IMR-90 (cell line): ENCODE measurements at regions not wholly inside any gene's neighbourhood (a gene's known extent, or its start where the extent isn't known, plus 50 kb on each side); places are given as distances from the start of the nearest gene placed in this dataset.
"Not testable (repeated sequence)": the region's sequence is repeated elsewhere in the genome, so short reads cannot be mapped to it uniquely, and the experiment has no call there.

ENCODE experiments used
- ATAC-seq: fragments of 200-7000 bp; cut with Tn5 transposase; 2 replicates; pipeline ENCODE4 v1.9.1; 2020; ENCODE audit warnings: low read depth, mild to moderate bottlenecking, moderate library complexity
- BruUV-seq: library from RNA; stranded (reverse); fragments of 400-500 nt; replicated peaks from 2 replicates; lab custom pipeline; 2021; lab: Mats Ljungman, UMichigan
- CTCF ChIA-PET: fragments of 300-600 bp; formaldehyde crosslinking; extraction: SDS; loops from one replicate; lab custom pipeline; 2021; ENCODE audit warnings: antibody characterized with exemption; lab: Yijun Ruan, JAX
- POLR2A ChIA-PET: fragments of 300-600 bp; sonication (Branson Sonifier 250); formaldehyde crosslinking; loops from one replicate; lab custom pipeline; 2022; ENCODE audit warnings: antibody characterized with exemption; ENCODE audit not compliant: unreplicated experiment; lab: Charles Lee
- DNase-seq: peaks from one replicate; pipeline ENCODE4 v3.0.0; 2013
- H2AFZ ChIP-seq: replicated peaks from 2 replicates; pipeline ENCODE3; 2013; ENCODE audit warnings: low read length, mild to moderate bottlenecking; ENCODE audit not compliant: poor library complexity
- H2AK5ac ChIP-seq: 2 replicates; pipeline ENCODE4 v1.6.1; 2013; ENCODE audit warnings: low read depth, low read length, inconsistent platforms
- H2AK9ac ChIP-seq: replicated peaks from 2 replicates; pipeline ENCODE3; 2013; ENCODE audit warnings: mild to moderate bottlenecking, low read depth, low read length, moderate library complexity; ENCODE audit not compliant: poor library complexity
- H2BK120ac ChIP-seq: 2 replicates; pipeline ENCODE4 v1.6.1; 2013; ENCODE audit warnings: low read depth, low read length, inconsistent platforms
- H2BK15ac ChIP-seq: 3 replicates; pipeline ENCODE4 v1.6.1; 2013; ENCODE audit warnings: low read depth, low read length, inconsistent platforms
- H2BK20ac ChIP-seq: 2 replicates; pipeline ENCODE4 v1.6.1; 2013; ENCODE audit warnings: low read depth, mild to moderate bottlenecking, inconsistent platforms, low read length, moderate library complexity
- H2BK5ac ChIP-seq: 2 replicates; pipeline ENCODE4 v1.6.1; 2013; ENCODE audit warnings: mild to moderate bottlenecking, low read depth, low read length, inconsistent platforms; ENCODE audit not compliant: poor library complexity, severe bottlenecking
- H3K14ac ChIP-seq: replicated peaks from 2 replicates; pipeline ENCODE4 v1.6.1; 2013; ENCODE audit warnings: low read depth, low read length, inconsistent platforms
- H3K18ac ChIP-seq: 2 replicates; pipeline ENCODE4 v1.6.1; 2013; ENCODE audit warnings: low read depth, low read length, control low read depth
- H3K23ac ChIP-seq: 2 replicates; pipeline ENCODE4 v1.6.1; 2013; ENCODE audit warnings: low read depth, low read length, inconsistent platforms
- H3K27ac ChIP-seq: 2 replicates; pipeline ENCODE4 v1.5.1; 2013; ENCODE audit warnings: mild to moderate bottlenecking, control low read depth, low read length; ENCODE audit not compliant: insufficient read depth
- H3K27me3 ChIP-seq: 2 replicates; pipeline ENCODE4 v1.6.1; 2013; ENCODE audit warnings: low read length; ENCODE audit not compliant: control insufficient read depth, insufficient read depth
- H3K36me3 ChIP-seq: 2 replicates; pipeline ENCODE4 v1.6.1; 2013; ENCODE audit warnings: low read length, mixed read lengths; ENCODE audit not compliant: control insufficient read depth, insufficient read depth
- H3K4ac ChIP-seq: 2 replicates; pipeline ENCODE4 v1.6.1; 2013; ENCODE audit warnings: low read depth, low read length, inconsistent platforms
- H3K4me1 ChIP-seq: 2 replicates; pipeline ENCODE4 v1.6.1; 2013; ENCODE audit warnings: low read length, mixed read lengths; ENCODE audit not compliant: control insufficient read depth, insufficient read depth
- H3K4me2 ChIP-seq: 2 replicates; pipeline ENCODE4 v1.6.1; 2013; ENCODE audit warnings: low read depth, mild to moderate bottlenecking, control low read depth, low read length, moderate library complexity
- H3K4me3 ChIP-seq: 2 replicates; pipeline ENCODE4 v1.5.1; 2013; ENCODE audit warnings: low read depth, mild to moderate bottlenecking, control low read depth, low read length, moderate library complexity; ENCODE audit not compliant: insufficient read depth
- H3K56ac ChIP-seq: 2 replicates; pipeline ENCODE4 v1.6.1; 2013; ENCODE audit warnings: low read length, inconsistent platforms; ENCODE audit not compliant: insufficient read depth; ENCODE audit errors: extremely low read depth
- H3K79me1 ChIP-seq, 2 experiments: 2 replicates each; pipeline ENCODE4 v1.6.1; 2013; ENCODE audit warnings: low read length in 2 of 2, inconsistent platforms in 1 of 2, low read depth in 1 of 2
- H3K9ac ChIP-seq: 2 replicates; pipeline ENCODE4 v1.6.1; 2013; ENCODE audit warnings: low read depth, low read length, control low read depth
- H3K9me1 ChIP-seq: 2 replicates; pipeline ENCODE4 v1.6.1; 2013; ENCODE audit warnings: low read length, inconsistent platforms; ENCODE audit not compliant: insufficient read depth
- H3K9me3 ChIP-seq: 2 replicates; pipeline ENCODE4 v1.6.1; 2013; ENCODE audit warnings: low read length; ENCODE audit not compliant: control insufficient read depth, insufficient read depth
- H4K20me1 ChIP-seq: 2 replicates; pipeline ENCODE4 v1.6.1; 2013; ENCODE audit warnings: low read length, inconsistent platforms; ENCODE audit not compliant: insufficient read depth
- H4K5ac ChIP-seq: 2 replicates; pipeline ENCODE4 v1.6.1; 2013; ENCODE audit warnings: mild to moderate bottlenecking, low read depth, low read length, control low read depth
- H4K8ac ChIP-seq, 2 experiments: 2 replicates each; pipeline ENCODE4 v1.6.1; 2013; ENCODE audit warnings: low read depth in 2 of 2, low read length in 2 of 2, control low read depth in 1 of 2, inconsistent platforms in 1 of 2
- H4K91ac ChIP-seq: 2 replicates; pipeline ENCODE4 v1.6.1; 2013; ENCODE audit warnings: low read depth, low read length, inconsistent platforms; ENCODE audit not compliant: insufficient read depth
- WGBS, 2 experiments: methylation state at CpG; one replicate each; pipeline versions ENCODE4 v1.1.5 to v1.1.7; 2013; ENCODE audit warnings: missing lambda C conversion rate in 2 of 2; ENCODE audit not compliant: insufficient read length in 1 of 2; ENCODE audit errors: extremely low coverage in 2 of 2; 5-methylcytosine and 5-hydroxymethylcytosine counted together
- dilution Hi-C: fragments of 300-500 bp; cut with HindIII; formaldehyde crosslinking; loops from one replicate; pipeline ENCODE4 v1.14.3; 2018; ENCODE audit warnings: low sequenced_read_pairs; ENCODE audit not compliant: unreplicated experiment
- in situ Hi-C: fragments of 300-500 bp; cut with MboI; formaldehyde crosslinking; loops from 3 replicates; pipeline ENCODE4 v1.14.3; 2019; ENCODE audit warnings: low sequenced_read_pairs, inconsistent platforms, mixed read lengths
- intact Hi-C: fragments of 100-400 bp; cut with micrococcal nuclease; formaldehyde crosslinking; loops from 2 replicates; pipeline ENCODE4 v1.10.0; 2022

DNA sequence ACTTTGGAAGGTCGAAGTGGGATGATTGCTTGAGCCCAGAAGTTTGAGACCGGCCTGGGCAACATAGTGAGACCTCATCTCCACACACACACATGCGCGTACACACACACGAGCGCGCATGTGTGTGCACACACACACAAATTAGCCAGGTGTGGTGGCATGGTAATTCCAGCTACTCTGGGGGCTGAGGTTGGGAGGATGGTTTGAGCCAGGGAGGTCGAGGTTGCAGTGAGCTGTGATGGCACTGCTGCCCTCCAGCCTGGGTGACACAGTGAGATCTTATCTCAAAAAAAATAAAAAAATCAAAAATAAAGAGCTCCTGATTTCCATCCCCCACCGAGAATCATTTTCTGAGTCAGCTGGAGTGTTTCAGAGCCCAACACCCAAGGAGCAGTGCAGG, 261.5 kb upstream of the PLGLB2 start:
- H2BK20ac ChIP-seq, H2AFZ ChIP-seq, CTCF ChIA-PET, H2AK9ac ChIP-seq, H2BK120ac ChIP-seq, H3K56ac ChIP-seq, H3K9me3 ChIP-seq, H4K91ac ChIP-seq, H3K36me3 ChIP-seq, in situ Hi-C loops, H3K79me1 ChIP-seq, dilution Hi-C loops, H3K4ac ChIP-seq, H2BK15ac ChIP-seq, H3K4me3 ChIP-seq, H2AK5ac ChIP-seq, H3K14ac ChIP-seq, DNase-seq, BruUV-seq, intact Hi-C loops, H3K27me3 ChIP-seq, H3K9me1 ChIP-seq, H4K8ac ChIP-seq, POLR2A ChIA-PET, H3K23ac ChIP-seq, H3K9ac ChIP-seq: not testable (repeated sequence)
- H3K4me1 ChIP-seq: peaks cover 18% of the 10 kb centered on the region
- H3K27ac ChIP-seq: peak overlapping the region; percentile 96
- ATAC-seq: 0 out of 2 replicates have a peak, but pooled peaks have one; percentile 5
- H4K5ac ChIP-seq: peak overlapping the region; percentile 81; the same call in 1 of the 2 replicates
- peak overlapping the region; percentile 70 for H2BK5ac ChIP-seq
- WGBS, 2 experiments: no CpG with 5 or more reads among the region's 9 CpGs
- H3K18ac ChIP-seq: peak overlapping the region; percentile 95
- H4K20me1 ChIP-seq: peaks cover 69% of the 10 kb centered on the region
- H3K4me2 ChIP-seq: peak overlapping the region; percentile 74; the same call in 1 of the 2 replicates

DNA sequence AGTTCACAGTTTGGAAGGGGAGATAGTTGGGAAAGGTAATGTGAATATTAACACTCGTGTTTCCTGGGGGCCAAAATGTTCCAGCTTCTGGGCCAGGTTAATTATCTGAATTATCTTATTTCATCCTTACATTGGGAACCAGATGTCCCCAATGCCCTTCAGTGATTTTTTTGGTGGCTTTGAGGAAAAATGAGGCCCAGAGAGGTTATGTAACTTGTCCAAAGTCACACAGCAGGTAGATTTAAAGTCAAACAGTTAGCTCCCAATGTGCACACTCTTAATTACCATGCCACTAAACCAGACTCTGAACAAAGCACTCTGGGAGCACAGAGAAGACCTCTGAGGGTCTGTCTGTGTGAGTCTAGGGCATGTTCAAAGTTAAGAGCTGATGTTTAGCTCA, 259.9 kb upstream of the PLGLB2 start:
- H2AK5ac ChIP-seq, H3K27me3 ChIP-seq, H3K9ac ChIP-seq, H3K4ac ChIP-seq, POLR2A ChIA-PET, H4K8ac ChIP-seq, H2BK15ac ChIP-seq, H2AFZ ChIP-seq, H3K4me3 ChIP-seq, H2BK5ac ChIP-seq, H3K4me2 ChIP-seq, DNase-seq, H2BK120ac ChIP-seq, H3K9me1 ChIP-seq, intact Hi-C loops, H3K56ac ChIP-seq, H3K18ac ChIP-seq, H3K14ac ChIP-seq, ATAC-seq, dilution Hi-C loops, H3K36me3 ChIP-seq, H3K79me1 ChIP-seq, BruUV-seq, H4K5ac ChIP-seq, H3K9me3 ChIP-seq, H4K91ac ChIP-seq, CTCF ChIA-PET, H3K23ac ChIP-seq, H2AK9ac ChIP-seq, in situ Hi-C loops, H2BK20ac ChIP-seq: not testable (repeated sequence)
- WGBS, 2 experiments: no CpG with 5 or more reads among the region's 1 CpG
- peak overlapping the region; percentile 29; the same call in 1 of the 2 replicates for H3K27ac ChIP-seq
- H3K4me1 ChIP-seq: peaks cover 16% of the 10 kb centered on the region
- H4K20me1 ChIP-seq: peaks cover 65% of the 10 kb centered on the region
